HL-60 (cell line): ENCODE measurements at regions not wholly inside any gene's neighbourhood (a gene's known extent, or its start where the extent isn't known, plus 50 kb on each side); places are given as distances from the start of the nearest gene placed in this dataset.

ENCODE experiments used
- POLR2AphosphoS5 ChIP-seq: IDR thresholded peaks from 2 replicates; pipeline ENCODE4 v1.6.1; 2012; ENCODE audit warnings: low read depth
- REST ChIP-seq: IDR thresholded peaks from 2 replicates; pipeline ENCODE4 v1.6.1; 2012; ENCODE audit warnings: low read depth; ENCODE audit not compliant: insufficient replicate concordance
- SPI1 ChIP-seq: IDR thresholded peaks from 2 replicates; pipeline ENCODE4 v1.6.1; 2012; ENCODE audit warnings: low read depth, mild to moderate bottlenecking, borderline replicate concordance
- TF ChIP-seq, protein P1 (sequence below): IDR thresholded peaks from one replicate; pipeline ENCODE4 v1.5.1; 2011; ENCODE audit warnings: low read length, control low read depth, inconsistent platforms; ENCODE audit not compliant: insufficient read depth

DNA sequence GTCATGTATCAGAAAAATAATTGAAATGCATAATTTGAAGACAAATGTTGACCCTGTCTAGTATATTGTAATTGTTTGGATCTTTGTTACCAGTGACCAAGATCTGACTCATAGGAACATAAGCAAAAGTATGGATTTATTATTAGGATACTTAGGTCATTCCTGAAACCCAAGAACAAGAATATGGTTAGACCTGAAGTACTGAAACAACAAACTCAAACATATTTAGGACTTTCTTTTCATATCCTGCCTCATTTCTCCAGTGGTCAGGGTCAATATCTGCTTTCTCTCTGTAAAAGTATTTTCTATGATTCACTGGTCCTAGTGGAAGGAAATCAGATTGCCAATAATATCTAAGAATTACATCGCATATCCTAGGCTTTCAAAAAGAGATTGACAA, 1937.1 kb upstream of the WWC1 start:
- TF ChIP-seq, protein P1, sequence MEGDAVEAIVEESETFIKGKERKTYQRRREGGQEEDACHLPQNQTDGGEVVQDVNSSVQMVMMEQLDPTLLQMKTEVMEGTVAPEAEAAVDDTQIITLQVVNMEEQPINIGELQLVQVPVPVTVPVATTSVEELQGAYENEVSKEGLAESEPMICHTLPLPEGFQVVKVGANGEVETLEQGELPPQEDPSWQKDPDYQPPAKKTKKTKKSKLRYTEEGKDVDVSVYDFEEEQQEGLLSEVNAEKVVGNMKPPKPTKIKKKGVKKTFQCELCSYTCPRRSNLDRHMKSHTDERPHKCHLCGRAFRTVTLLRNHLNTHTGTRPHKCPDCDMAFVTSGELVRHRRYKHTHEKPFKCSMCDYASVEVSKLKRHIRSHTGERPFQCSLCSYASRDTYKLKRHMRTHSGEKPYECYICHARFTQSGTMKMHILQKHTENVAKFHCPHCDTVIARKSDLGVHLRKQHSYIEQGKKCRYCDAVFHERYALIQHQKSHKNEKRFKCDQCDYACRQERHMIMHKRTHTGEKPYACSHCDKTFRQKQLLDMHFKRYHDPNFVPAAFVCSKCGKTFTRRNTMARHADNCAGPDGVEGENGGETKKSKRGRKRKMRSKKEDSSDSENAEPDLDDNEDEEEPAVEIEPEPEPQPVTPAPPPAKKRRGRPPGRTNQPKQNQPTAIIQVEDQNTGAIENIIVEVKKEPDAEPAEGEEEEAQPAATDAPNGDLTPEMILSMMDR = no peak
- no peak for TF ChIP-seq REST
- no peak for TF ChIP-seq POLR2AphosphoS5
- no peak for TF ChIP-seq SPI1
